ENCODE measurements at regions not wholly inside any gene's neighbourhood (a gene's known extent, or its start where the extent isn't known, plus 50 kb on each side); places are given as distances from the start of the nearest gene placed in this dataset.
"Not testable (repeated sequence)": the region's sequence is repeated elsewhere in the genome, so short reads cannot be mapped to it uniquely, and the experiment has no call there.

DNA sequence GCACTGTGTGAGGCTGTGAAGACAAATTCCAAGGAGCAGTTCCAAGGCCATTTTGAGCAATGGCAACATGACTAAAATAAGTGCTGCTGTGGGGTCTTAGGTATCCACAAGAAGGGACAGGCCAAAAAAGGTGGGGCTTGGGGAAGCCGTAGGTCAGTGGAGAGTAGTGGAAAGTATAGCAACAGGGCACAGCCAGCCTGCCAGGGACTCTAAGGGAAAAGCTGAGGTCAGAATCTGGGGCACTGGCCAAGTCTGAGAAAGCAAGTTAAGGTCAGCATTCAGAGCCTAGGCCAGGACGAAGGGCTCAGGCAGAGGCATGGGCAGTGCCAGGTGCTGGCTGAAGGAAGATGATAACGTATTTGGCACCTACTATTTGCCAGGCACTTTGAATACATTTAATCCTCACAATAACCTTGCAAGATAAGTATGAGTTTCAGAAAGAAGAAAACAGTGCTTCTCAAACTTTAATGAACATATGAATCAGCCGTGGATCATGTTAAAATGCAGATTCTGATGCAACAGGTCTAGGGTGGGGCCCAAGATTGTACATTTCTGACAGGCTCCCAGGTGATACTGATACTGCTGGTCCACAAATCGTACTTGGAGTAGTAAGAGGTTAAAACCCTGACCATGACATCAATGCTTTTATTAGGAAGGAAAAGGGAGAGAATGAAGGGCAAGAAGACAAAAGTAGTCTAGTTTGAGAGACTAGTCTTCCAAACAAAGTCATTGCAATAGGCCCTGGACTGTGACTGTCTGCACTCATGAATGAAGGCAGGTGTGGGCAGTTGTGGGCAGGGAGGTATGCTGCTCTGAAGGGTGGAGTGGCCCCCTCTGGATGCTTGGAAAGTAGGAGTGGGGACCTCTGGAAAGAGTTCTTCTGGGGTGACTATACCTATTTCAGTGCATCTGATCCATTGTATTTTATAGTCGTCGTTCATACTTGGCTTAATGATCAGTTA is 106.3 kb upstream of the ANKRD28 start:
- DNase-seq, result no peak

DNA sequence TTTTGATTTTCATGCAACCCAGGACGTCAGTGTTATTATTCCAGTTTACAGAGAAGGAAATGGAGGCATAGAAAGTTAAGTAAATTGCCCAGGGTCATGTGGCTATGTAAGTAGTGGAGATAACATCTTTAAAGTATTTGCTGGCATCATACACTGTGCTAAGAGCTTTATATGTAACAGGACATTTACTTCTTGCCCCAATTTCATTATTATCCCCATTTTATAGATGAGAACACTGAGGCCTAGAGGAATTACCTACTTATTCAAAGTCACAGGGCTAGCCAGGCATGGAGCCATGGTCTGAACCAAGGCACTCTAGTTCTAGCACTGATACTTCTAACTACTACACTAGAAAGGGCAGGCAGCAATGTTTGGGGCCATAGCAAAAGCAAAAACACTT is 107.3 kb upstream of the ANKRD28 start:
- no peak for DNase-seq

DNA sequence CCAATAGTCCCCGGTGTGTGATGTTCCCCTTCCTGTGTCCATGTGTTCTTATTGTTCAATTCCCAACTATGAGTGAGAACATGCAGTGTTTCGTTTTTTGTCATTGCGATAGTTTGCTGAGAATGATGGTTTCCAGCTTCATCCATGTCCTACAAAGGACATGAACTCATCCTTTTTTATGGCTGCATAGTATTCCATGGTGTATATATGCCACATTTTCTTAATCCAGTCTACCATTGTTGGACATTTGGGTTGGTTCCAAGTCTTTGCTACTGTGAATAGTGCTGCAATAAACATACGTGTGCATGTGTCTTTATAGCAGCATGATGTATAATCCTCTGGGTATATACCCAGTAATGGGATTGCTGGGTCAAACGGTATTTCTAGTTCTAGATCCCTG is 109.6 kb upstream of the ANKRD28 start:
- DNase-seq, result not testable (repeated sequence)

DNA sequence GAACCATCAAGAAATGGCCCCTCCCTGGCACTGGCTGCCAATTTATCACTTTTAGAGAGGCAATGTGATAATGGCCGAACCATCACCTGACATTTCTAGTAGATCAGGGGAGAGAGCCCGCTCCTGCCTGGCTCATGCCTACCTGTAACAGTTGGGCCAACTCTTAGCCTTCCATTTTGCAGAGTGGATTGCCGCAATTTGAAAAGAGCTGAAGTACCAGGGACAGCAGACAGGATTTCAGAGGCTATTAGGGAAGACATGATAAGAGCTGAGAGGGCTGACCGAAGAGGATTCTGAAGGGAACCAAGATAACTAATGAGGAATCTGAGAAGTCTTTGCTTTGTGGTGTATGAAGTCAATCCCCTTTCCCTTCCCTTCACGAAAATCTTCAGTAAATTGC is 121.2 kb upstream of the ANKRD28 start:
- DNase-seq, result no peak

GRCh38 chr3:15919971-15920370 is 122.2 kb upstream of the ANKRD28 start:
- no peak for DNase-seq

GRCh38 chr3:15923640-15924405 is 126.0 kb upstream of the ANKRD28 start:
- DNase-seq, result no peak

DNA sequence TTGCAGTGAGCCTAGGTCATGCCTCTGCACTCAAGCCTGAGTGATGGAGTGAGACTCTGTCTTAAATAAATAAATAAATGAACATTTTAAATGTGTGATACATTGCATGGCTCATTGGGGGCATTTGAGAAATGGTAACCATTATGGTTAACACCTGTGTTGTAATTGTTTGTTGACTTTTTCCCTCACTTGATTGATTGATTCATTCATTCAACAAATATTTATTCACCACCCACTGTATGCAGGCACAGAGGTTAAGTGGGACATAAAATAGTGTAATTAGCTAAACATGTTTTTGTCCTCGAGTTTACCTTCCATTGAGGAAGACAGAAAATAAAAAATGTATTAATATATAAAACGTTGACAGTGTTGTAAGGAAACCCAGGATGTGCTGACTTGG is 127.1 kb upstream of the ANKRD28 start:
- no peak for DNase-seq

- no peak for DNase-seq
Measured at GRCh38 chr3:15926871-15927270, 129.1 kb upstream of the ANKRD28 start.

DNA sequence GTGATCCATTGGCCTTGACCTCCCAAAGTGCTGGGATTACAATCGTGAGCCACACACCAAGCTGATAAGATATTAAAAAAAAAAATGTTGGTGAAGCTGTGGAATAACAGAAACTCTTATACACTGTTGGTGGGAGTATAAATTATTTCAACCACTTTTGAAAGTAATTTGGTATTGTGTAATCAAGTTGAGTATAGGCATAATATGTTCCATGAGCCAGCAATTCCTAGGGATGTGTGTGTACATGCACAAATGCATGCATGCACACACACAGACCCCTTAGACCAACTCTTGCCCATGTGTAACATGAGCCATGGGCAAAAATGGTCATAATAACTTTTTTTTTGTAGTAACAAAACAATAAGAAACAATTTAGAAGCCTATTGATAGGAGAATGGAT is 130.2 kb upstream of the ANKRD28 start:
- no peak for DNase-seq

- DNase-seq, result no peak
Measured at GRCh38 chr3:15929944-15930571, 132.3 kb upstream of the ANKRD28 start.

- no peak for DNase-seq
Measured at GRCh38 chr3:15932348-15933300, 134.8 kb upstream of the ANKRD28 start.

DNA sequence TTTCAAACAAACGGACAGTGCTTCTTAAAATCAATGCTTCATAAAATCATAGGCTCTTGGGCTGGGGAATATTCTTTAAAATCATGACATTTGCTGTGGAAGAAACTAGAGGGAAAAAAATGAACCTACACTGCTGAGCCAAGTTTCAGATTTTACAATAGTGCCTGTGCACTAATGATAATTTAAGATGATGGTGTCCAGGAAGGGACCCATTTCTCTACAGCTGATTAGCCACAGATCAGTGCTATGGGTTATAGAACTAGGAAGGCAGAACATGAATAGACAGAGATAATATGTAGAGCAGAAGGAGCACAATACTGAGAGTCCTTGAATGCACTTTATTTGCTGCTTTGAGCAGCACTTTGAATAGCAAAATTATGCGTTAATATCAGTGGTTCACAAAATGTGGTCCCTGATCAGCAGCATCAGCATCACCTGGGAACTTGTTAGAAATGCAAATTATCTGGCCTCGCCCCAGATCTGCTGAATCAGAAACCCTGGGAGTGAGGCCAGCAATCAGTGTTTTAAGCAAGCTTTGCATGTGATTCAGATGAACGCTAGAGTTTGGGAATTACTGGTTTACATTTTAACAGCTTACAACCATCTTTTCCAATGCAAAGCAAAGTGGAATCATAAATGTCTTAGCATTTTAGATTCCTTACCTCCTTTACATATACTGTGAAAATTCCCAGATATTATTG is 135.8 kb upstream of the ANKRD28 start:
- no peak for DNase-seq

DNA sequence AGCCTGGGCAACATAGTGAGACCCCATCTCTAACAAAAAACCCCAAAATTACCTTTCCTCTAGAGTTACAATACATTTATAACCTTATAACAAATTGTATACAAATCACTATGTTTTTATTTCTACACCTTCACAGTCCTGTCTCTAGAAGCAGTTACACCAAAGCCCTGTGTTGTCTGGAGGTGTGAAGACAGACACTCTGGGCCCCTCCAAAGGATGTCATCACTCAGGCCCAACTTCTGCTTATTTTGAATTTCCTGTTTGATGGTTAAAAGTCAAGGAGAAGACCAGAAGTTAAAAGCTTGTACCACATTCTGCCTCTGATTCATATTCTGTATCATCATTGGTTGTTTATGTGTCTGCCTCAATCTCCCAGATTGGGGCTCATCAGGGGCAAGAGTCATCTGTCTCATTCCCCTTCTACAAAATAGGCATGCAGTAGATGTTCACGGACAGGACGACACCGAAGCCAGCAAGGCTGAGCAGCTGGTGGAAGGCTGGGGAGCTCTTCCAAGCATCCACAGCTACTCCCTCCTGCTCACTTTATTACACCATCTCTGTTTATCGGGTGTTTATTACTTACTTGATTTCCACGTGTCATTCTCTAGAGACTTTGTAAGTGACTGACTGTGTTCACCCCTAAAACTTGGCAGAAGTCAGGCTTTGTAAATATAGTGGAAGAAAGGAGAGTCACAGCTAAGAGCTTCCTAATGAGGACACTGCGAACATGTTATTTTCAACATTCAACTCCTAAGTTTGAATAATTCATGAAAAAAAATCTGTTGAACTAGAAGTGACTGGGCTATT is 136.8 kb upstream of the ANKRD28 start:
- DNase-seq, result no peak

DNA sequence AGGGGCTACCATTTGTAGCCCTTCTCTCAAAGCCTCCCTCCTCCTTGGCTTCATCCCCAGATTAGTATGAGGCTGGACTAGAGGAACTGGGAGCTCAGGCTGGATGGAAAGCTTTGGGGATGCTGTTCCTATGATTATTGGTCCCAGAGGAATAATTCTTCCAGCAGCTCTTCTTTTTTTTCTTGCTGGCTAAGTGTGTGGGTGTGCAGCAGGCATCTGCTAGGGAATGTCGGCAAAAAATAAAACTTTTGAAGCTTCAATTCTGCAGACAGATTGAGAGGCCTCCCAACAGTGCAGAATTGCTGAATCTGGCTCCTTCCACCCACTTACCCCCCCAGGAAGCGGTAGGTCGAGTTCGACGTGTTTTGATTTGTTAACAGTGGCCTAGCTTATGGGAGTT is 138.5 kb upstream of the ANKRD28 start:
- DNase-seq, result no peak

- no peak for DNase-seq
Measured at GRCh38 chr3:15940641-15941040, 142.9 kb upstream of the ANKRD28 start.

- not testable (repeated sequence) for DNase-seq
Measured at GRCh38 chr3:15941457-15941856, 143.7 kb upstream of the ANKRD28 start.

DNA sequence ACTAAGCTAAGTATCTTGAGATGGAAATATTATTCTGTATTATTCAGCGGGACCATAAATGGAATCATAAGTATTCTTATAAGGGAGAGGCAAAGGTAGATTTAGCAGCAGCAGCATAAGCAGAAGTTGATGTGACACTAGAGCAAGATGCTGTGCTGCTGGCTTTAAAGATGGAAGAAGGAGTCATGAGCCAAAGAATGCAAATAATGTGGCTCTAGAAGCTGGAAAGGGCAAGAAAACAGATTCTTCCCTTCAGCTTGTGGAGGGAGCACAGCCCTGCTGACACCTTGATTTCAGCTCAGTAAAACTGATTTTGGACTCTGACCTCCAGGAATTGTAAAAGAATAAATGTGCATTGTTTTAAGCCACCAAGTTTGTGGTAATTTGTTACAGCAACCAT is 144.2 kb upstream of the ANKRD28 start:
- DNase-seq, result no peak

DNA sequence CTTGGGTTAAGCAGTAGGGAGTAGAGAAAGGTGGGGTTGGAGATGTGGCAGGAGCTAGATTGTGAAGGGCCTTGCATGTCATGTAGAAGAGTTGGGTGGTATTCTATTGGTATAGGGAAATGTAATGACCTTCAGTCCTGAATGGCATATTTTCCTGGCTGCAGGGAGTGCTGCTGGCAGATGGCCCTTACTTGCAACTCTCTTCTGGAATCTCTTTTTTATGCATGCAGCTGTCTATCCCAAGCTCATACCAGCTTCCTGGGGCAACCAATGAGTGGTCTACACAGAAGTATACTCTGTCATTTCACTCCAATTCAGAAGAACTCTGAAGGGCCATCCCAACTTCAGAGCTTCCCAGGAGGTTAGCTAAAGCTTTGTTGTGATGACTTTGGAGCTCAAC is 144.7 kb upstream of the ANKRD28 start:
- no peak for DNase-seq

GRCh38 chr3:15942936-15943335 is 145.2 kb upstream of the ANKRD28 start:
- DNase-seq, result no peak

- DNase-seq, result no peak
Measured at GRCh38 chr3:15948388-15948787, 150.6 kb upstream of the ANKRD28 start.
